Central memory CD8-positive, alpha-beta T cell (primary cell): ENCODE measurements at regions not wholly inside any gene's neighbourhood (a gene's known extent, or its start where the extent isn't known, plus 50 kb on each side); places are given as distances from the start of the nearest gene placed in this dataset.
A peak's percentile ranks its signal among the peaks of the same experiment; 100 is the strongest.

Experiments
- ATAC-seq: fragments of 150-1000 bp; cut with Tn5 transposase; replicated peaks from 2 replicates; pipeline ENCODE4 v1.10.0; 2022; ENCODE audit warnings: mild to moderate bottlenecking, moderate FRiP score, moderate number of reproducible peaks; ENCODE audit not compliant: poor library complexity, severe bottlenecking; ENCODE audit errors: extremely low read depth
- DNase-seq, 2 donors: peaks; one replicate each; pipeline ENCODE4 v3.0.0; 2021; ENCODE audit warnings: low spot score in 2 of 2
- H3K27ac Mint-ChIP-seq: one replicate; pipeline ENCODE4 v1.8.0; 2022; ENCODE audit warnings: low read depth, mild to moderate bottlenecking, moderate library complexity, mixed read lengths
- H3K27me3 Mint-ChIP-seq: one replicate; pipeline ENCODE4 v1.8.0; 2022; ENCODE audit warnings: mixed read lengths
- H3K36me3 Mint-ChIP-seq: one replicate; pipeline ENCODE4 v1.8.0; 2022; ENCODE audit warnings: mild to moderate bottlenecking, moderate library complexity, mixed read lengths; ENCODE audit not compliant: insufficient read depth
- H3K4me1 Mint-ChIP-seq: one replicate; pipeline ENCODE4 v1.8.0; 2022; ENCODE audit warnings: mixed read lengths
- H3K4me3 Mint-ChIP-seq: one replicate; pipeline ENCODE4 v1.8.0; 2022; ENCODE audit warnings: mild to moderate bottlenecking, moderate library complexity, mixed read lengths
- H3K9me3 Mint-ChIP-seq: one replicate; pipeline ENCODE4 v1.8.0; 2022; ENCODE audit warnings: mixed read lengths

DNA sequence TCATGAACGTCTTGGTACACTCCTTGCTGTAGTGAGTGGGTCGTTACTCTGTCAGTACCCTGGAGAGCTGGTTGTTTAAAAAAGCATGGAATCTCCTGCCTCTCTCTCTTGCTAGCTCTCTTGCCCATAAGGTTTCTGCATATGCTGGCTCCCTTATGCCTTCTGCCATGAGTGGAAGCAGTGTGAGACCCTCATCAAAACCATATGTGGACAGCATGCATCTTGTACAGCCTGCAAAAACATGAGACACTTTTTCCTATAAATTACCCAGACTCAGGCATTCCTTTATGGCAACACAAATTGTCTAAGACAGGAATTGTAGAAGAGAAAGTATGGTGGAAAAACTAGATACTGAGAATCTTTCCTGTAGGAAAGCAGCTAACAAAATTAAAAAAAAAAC lies 516.3 kb downstream of the SLITRK6 start:
- peaks cover 5% of the 10 kb centered on the region for H3K9me3 Mint-ChIP-seq
- H3K27ac Mint-ChIP-seq = peak overlapping the region; percentile 25
- no peak for ATAC-seq
- peaks cover 1% of the 10 kb centered on the region for H3K36me3 Mint-ChIP-seq
- H3K4me1 Mint-ChIP-seq = no peaks in the 10 kb centered on the region
- H3K27me3 Mint-ChIP-seq = no peaks in the 10 kb centered on the region
- no peak for DNase-seq
- no peak overlapping the region for H3K4me3 Mint-ChIP-seq

DNA sequence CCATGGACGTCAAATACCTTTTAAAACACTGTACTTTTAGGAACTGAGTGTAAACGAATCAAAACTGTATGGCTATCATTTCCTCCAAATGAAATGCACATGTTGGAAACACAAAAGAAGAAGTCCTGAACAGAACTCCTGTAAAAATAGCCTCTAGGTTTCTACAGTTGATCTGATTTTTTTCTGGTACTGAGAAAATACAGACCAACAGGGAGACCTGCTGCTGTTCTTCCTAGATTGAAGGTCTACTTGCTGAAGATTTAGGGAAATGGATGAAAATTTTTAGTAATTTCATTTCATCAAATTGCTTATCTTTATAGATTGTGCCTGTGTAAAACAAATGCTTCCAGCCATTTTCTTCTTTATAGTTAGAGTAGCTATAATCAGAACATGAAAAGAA lies 520.4 kb downstream of the SLITRK6 start:
- Mint-ChIP-seq H3K4me1 (no peaks in the 10 kb centered on the region), H3K27me3 (no peaks in the 10 kb centered on the region), H3K4me3 (no peak overlapping the region), H3K36me3 (peaks cover 1% of the 10 kb centered on the region), H3K9me3 (peaks cover 5% of the 10 kb centered on the region), H3K27ac (no peak overlapping the region)
- ATAC-seq (no peak), DNase-seq (no peak)

DNA sequence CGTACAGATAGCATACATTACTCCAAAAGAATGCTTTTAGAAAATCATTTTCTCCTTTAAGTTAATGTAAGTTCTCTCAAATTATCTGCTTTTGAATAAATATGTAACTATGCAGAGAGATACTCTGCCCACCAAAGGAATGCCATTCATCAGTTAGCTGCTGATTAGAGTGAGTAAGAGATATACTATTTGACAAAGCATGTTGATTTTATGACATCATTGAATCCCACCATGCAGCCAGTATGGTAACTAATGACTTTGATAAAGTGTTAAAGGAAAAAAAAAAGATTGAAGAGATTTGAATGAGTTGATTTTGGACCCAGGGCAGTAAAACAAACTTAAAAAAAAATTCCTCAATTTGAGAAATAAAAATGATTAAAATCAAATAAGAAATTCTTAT lies 521.5 kb downstream of the SLITRK6 start:
- Mint-ChIP-seq H3K4me1 (no peaks in the 10 kb centered on the region), H3K36me3 (no peaks in the 10 kb centered on the region), H3K4me3 (no peak overlapping the region), H3K27ac (no peak overlapping the region), H3K27me3 (no peaks in the 10 kb centered on the region), H3K9me3 (peaks cover 5% of the 10 kb centered on the region)
- ATAC-seq (no peak), DNase-seq (no peak)

DNA sequence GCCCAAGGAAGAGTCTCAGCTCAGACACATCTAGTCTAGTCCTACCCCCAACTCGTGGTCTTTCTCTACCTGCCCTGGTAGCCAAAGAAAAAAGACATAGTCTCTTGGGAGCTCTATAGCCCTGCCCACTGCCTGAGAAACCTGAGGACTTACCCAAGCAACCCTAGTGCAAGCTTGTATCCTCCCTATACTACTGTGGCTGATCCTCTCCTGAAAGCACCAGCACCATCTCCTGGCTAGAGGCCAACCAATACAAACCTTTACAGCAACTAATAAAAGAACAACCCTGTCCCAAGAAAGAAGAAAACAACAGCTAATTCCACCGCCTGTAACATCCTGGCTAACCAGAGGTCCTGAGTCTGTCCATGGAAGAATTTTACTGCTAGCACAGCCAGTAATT lies 532.4 kb downstream of the SLITRK6 start:
- no peak for DNase-seq

DNA sequence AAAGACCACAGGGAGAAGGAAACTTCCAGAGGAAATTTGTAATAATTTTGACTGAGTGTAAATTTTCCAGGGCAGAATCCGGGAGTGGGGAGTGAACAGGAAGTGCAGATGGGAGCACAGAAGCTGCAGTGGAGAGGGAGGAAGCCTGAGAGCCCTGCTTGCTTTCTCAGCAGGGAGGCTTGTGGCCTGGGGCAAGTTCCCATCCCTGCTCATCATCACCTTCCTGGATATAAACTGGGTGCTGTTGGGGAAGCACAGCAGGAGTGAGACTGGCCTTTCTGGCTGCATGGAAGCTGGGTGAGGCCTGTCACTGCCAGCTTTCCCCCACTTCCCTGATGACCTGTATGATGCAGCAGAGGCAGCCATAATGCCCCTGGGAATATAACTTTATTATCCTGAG lies 532.9 kb downstream of the SLITRK6 start:
- Mint-ChIP-seq H3K36me3 (peaks cover 2% of the 10 kb centered on the region), H3K4me1 (no peaks in the 10 kb centered on the region), H3K27ac (no peak overlapping the region), H3K4me3 (no peak overlapping the region), H3K27me3 (no peaks in the 10 kb centered on the region), H3K9me3 (peaks cover 30% of the 10 kb centered on the region)
- ATAC-seq (no peak), DNase-seq (no peak)

More for the DNA sequence above, 532.4 kb downstream of the SLITRK6 start:
- no peak overlapping the region for H3K27ac Mint-ChIP-seq
- H3K27me3 Mint-ChIP-seq = no peaks in the 10 kb centered on the region
- H3K4me3 Mint-ChIP-seq = no peak overlapping the region
- H3K9me3 Mint-ChIP-seq = peaks cover 34% of the 10 kb centered on the region
- no peaks in the 10 kb centered on the region for H3K4me1 Mint-ChIP-seq
- no peak for ATAC-seq
- H3K36me3 Mint-ChIP-seq = peaks cover 2% of the 10 kb centered on the region

DNA sequence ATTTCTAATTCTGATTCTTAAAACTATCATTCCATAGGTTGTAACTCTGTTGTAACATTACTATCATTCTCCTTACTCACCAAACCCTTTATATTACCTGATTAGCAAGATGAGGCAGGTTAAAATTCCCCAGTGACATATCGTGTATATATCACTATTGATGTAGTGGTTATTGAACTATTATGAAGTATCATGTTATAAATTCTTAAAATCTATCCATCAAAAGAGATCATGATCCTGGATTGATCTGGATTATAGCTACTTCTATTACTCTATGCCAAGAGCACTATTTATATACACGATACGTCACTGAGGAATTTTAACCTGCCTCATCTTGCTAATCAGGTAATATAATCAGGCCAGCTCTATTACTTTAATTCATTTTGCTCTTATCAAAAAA lies 533.9 kb downstream of the SLITRK6 start:
- ATAC-seq (no peak), DNase-seq (no peak)
- Mint-ChIP-seq H3K27me3 (no peaks in the 10 kb centered on the region), H3K9me3 (peaks cover 33% of the 10 kb centered on the region), H3K4me3 (no peak overlapping the region), H3K36me3 (peaks cover 2% of the 10 kb centered on the region), H3K27ac (no peak overlapping the region), H3K4me1 (no peaks in the 10 kb centered on the region)

DNA sequence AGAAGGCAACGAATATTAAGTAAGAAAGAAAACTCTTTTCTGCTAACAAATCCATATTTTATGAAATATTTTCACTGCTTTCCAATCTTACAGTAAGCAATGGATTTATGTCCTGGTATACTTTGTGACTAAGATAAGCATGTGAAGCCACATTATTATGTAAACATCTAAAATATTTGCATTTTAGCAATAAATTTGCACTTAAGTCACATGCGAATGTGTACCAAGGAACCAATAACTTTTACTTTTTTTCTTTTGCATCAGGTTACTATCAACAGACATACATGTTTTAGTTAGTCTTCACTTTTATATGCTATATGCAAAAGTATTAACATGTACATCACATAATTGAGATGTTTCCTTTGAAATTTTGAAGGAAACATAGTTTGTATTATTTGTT lies 536.7 kb downstream of the SLITRK6 start:
- no peak overlapping the region for H3K4me3 Mint-ChIP-seq
- ATAC-seq = no peak
- H3K4me1 Mint-ChIP-seq = no peaks in the 10 kb centered on the region
- no peak overlapping the region for H3K27ac Mint-ChIP-seq
- peaks cover 2% of the 10 kb centered on the region for H3K36me3 Mint-ChIP-seq
- no peaks in the 10 kb centered on the region for H3K27me3 Mint-ChIP-seq
- H3K9me3 Mint-ChIP-seq = peaks cover 25% of the 10 kb centered on the region
- no peak for DNase-seq

DNA sequence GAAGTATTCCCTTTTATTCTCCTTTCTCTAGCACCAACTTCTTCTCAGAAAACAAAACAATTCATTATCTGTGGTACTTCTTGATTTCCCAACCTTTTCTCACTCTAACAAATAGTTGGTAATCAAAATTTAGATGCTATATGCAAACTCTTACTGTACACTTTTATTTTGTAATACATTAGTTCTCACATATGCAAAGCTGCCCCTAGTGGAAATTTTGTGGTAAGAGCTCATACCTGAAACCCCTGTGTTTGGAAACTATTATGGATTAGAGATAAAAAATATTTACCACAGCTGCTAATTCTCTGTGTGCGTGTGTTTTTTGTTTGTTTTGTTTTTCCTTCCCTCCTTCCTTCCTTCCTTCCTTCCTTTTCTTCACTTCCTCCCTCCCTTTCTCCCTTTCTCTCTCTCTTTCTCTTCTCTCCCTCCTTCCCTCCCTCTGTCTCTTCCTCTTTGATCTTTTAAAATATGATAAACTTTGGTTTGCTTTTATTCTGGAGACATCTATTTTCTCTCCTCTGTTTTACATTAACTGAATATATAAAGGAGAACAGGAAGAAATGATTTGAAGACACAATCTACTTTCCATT lies 537.4 kb downstream of the SLITRK6 start:
- Mint-ChIP-seq H3K36me3 (no peaks in the 10 kb centered on the region), H3K4me3 (no peak overlapping the region), H3K27me3 (no peaks in the 10 kb centered on the region), H3K4me1 (no peaks in the 10 kb centered on the region), H3K9me3 (peaks cover 19% of the 10 kb centered on the region), H3K27ac (no peak overlapping the region)
- no peak for ATAC-seq
- no peak for DNase-seq

DNA sequence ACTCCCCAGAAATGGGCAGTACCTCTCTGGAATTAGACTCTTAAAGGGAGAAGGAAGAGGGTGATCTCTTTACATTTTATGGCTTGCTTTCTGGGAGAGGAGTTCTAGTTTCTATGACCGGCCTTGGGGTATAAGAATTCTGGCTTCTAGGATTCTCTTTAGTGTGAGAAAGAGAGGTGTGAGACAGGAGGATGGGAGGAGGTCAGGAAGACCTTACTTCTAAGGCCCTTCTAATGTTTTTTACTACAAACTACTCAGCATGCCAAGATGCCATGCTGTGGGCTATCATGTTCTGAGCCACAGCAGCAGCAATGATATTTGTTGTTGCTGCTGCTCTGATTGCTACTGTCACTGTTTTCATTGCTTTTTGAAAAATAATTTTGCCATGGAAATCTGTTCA lies 538.3 kb downstream of the SLITRK6 start:
- H3K27me3 Mint-ChIP-seq = no peaks in the 10 kb centered on the region
- H3K27ac Mint-ChIP-seq = no peak overlapping the region
- no peaks in the 10 kb centered on the region for H3K4me1 Mint-ChIP-seq
- no peak for ATAC-seq
- no peak overlapping the region for H3K4me3 Mint-ChIP-seq
- H3K9me3 Mint-ChIP-seq = peaks cover 21% of the 10 kb centered on the region
- no peak for DNase-seq
- H3K36me3 Mint-ChIP-seq = no peaks in the 10 kb centered on the region

DNA sequence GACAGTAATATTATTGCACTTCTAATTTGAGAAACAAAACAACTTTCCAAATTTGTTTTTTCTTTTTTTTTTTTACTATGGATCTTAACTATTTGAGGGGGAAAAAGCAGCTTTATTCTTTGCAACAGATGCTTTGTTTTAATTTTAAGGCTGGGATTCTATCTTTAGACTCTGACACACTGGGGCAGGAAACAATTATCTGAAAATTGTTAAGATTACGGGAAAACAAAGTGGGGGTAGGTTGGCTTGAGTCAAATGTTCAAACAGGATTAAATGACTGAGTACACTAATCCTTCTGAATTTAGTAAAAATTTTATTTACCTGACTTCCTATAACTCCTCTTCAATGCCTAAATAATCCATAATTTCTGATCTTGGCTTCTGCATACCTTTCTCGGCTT lies 543.2 kb downstream of the SLITRK6 start:
- H3K27ac Mint-ChIP-seq = no peak overlapping the region
- DNase-seq (no peak), ATAC-seq (no peak)
- H3K9me3 Mint-ChIP-seq = peaks cover 32% of the 10 kb centered on the region
- no peak overlapping the region for H3K4me3 Mint-ChIP-seq
- H3K36me3 Mint-ChIP-seq = no peaks in the 10 kb centered on the region
- no peaks in the 10 kb centered on the region for H3K4me1 Mint-ChIP-seq
- no peaks in the 10 kb centered on the region for H3K27me3 Mint-ChIP-seq

DNA sequence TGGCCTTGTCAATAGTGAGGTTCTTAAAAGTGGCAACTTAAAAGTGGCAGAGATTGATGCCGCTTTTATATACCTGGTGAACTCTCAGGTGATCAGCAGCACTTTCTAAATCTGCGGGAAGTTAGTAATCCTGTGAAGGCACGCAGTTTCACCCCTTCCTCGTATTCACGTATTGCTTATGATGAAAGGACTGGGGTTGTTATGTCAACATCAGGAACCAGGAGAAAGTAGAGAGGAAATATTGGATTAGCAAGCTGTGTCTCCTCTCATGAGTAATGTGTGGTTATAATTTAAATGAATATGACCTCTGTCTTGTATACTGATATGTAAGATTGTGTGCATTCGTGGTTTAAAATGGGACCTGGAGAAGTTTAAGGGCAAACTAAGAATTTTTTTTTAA lies 544.6 kb downstream of the SLITRK6 start:
- no peak overlapping the region for H3K4me3 Mint-ChIP-seq
- no peaks in the 10 kb centered on the region for H3K27me3 Mint-ChIP-seq
- H3K36me3 Mint-ChIP-seq = no peaks in the 10 kb centered on the region
- no peak for ATAC-seq
- DNase-seq = no peak
- no peaks in the 10 kb centered on the region for H3K4me1 Mint-ChIP-seq
- H3K27ac Mint-ChIP-seq = no peak overlapping the region
- H3K9me3 Mint-ChIP-seq = peaks cover 24% of the 10 kb centered on the region

DNA sequence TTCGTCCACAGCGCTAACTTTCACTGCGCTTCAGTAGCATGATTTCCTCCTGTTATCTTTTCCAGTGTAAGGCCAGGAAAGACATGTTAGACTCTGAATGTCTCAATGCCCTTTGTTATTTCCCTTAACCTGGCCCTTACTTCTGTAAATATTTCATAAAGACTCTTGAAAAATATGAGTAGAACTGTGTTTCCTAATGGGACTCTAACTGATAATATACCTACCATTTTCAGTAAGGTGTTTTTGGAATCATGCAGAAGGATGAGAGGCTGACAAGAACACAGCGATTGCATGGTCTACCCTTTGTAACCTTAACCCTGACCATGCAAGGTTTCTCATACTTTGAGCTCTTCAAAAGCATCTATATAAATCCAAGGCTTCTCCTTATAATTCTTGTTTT lies 550.1 kb downstream of the SLITRK6 start:
- H3K36me3 Mint-ChIP-seq = no peaks in the 10 kb centered on the region
- no peak overlapping the region for H3K27ac Mint-ChIP-seq
- peaks cover 13% of the 10 kb centered on the region for H3K9me3 Mint-ChIP-seq
- ATAC-seq (no peak), DNase-seq (no peak)
- H3K27me3 Mint-ChIP-seq = no peaks in the 10 kb centered on the region
- no peaks in the 10 kb centered on the region for H3K4me1 Mint-ChIP-seq
- no peak overlapping the region for H3K4me3 Mint-ChIP-seq

DNA sequence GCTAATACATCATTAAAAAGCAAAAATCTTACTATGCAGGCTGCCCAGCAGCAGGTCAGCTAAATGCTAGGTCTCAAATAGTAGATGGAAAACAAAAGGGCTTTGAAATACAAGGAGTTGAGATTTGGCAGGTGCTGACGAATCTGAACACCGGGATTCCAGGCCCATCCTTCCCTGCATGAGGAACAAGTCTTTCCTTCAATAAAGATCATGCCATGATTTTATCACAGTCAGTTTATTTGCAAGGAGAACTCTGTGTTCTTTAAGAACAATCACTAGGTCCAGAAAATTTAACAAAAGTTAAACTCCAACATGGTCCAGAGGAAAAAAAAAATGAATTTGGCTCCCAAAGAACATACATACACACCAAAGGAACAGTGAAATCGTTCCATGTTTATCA lies 551.4 kb downstream of the SLITRK6 start:
- Mint-ChIP-seq H3K9me3 (peaks cover 17% of the 10 kb centered on the region), H3K27me3 (no peaks in the 10 kb centered on the region), H3K4me1 (no peaks in the 10 kb centered on the region)

DNA sequence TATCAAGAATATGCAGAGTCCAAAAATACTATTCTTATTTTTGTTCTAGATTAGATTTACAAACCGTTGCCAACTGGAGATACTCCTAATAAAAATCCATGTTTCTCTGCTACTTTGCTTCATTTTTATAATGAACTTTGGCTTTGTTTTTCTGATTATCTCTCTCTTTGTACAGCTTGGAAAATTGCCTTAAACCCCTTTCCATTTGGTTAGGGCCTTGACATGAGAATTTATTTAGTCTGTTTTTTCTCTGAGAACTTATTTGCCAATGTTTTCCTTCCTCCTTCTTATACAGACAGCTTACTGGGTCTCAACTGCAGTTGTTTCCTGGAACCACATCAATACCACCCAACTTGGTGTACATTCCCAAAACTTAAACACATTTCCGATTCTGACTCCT lies 555.4 kb downstream of the SLITRK6 start:
- H3K27ac Mint-ChIP-seq = no peak overlapping the region
- ATAC-seq = no peak

More for the DNA sequence above, 551.4 kb downstream of the SLITRK6 start:
- Mint-ChIP-seq H3K4me3 (no peak overlapping the region), H3K27ac (no peak overlapping the region), H3K36me3 (no peaks in the 10 kb centered on the region)
- DNase-seq = no peak
- ATAC-seq = no peak

More for the DNA sequence above, 555.4 kb downstream of the SLITRK6 start:
- DNase-seq = no peak
- Mint-ChIP-seq H3K9me3 (peaks cover 22% of the 10 kb centered on the region), H3K4me1 (no peaks in the 10 kb centered on the region), H3K27me3 (no peaks in the 10 kb centered on the region), H3K36me3 (no peaks in the 10 kb centered on the region), H3K4me3 (no peak overlapping the region)
